Mammary epithelial cell (primary cell): ENCODE measurements at regions not wholly inside any gene's neighbourhood (a gene's known extent, or its start where the extent isn't known, plus 50 kb on each side); places are given as distances from the start of the nearest gene placed in this dataset.

Source experiments
- EZH2 ChIP-seq: IDR thresholded peaks from 2 replicates; pipeline ENCODE4 v1.6.1; 2012; ENCODE audit warnings: low read length, inconsistent platforms, borderline replicate concordance
- TF ChIP-seq, protein P1 (sequence below), 2 donors: IDR thresholded peaks in 1 of 2; conservative IDR thresholded peaks in 1 of 2; 2 replicates each; pipeline ENCODE4 v1.5.1; 2011 to 2012; ENCODE audit warnings: inconsistent platforms in 2 of 2, low read length in 2 of 2, mild to moderate bottlenecking in 2 of 2, control low read depth in 1 of 2, low read depth in 1 of 2; ENCODE audit not compliant: insufficient read depth in 1 of 2; ENCODE audit errors: extremely low read depth in 1 of 2

- TF ChIP-seq, protein P1, sequence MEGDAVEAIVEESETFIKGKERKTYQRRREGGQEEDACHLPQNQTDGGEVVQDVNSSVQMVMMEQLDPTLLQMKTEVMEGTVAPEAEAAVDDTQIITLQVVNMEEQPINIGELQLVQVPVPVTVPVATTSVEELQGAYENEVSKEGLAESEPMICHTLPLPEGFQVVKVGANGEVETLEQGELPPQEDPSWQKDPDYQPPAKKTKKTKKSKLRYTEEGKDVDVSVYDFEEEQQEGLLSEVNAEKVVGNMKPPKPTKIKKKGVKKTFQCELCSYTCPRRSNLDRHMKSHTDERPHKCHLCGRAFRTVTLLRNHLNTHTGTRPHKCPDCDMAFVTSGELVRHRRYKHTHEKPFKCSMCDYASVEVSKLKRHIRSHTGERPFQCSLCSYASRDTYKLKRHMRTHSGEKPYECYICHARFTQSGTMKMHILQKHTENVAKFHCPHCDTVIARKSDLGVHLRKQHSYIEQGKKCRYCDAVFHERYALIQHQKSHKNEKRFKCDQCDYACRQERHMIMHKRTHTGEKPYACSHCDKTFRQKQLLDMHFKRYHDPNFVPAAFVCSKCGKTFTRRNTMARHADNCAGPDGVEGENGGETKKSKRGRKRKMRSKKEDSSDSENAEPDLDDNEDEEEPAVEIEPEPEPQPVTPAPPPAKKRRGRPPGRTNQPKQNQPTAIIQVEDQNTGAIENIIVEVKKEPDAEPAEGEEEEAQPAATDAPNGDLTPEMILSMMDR (conservative IDR thresholded peaks at IDR 0.05 in 1 of 2, IDR thresholded peaks at IDR 0.05 in 1 of 2; ENCODE audit: extremely low read depth in 1 of 2, insufficient read depth in 1 of 2, low read depth in 1 of 2, low read length in 2 of 2) = no peak
- no peak for TF ChIP-seq EZH2
These were observed 191.9 kb upstream of the POU1F1 start for GRCh38 chr3:87468235-87468634.
